BE2C (cell line): ENCODE measurements at regions not wholly inside any gene's neighbourhood (a gene's known extent, or its start where the extent isn't known, plus 50 kb on each side); places are given as distances from the start of the nearest gene placed in this dataset.

ENCODE experiments used
- DNase-seq: peaks from one replicate; pipeline ENCODE4 v3.0.0-alpha.2; 2020
- H3K27me3 ChIP-seq: fragments of 250-450 bp; sonication (Bioruptor Pico); 2 replicates; pipeline ENCODE4 v1.5.1; 2020; ENCODE audit warnings: mild to moderate bottlenecking
- H3K36me3 ChIP-seq: fragments of 250-450 bp; sonication (Bioruptor Pico); 2 replicates; pipeline ENCODE4 v1.5.1; 2020; ENCODE audit warnings: mild to moderate bottlenecking
- H3K4me1 ChIP-seq: fragments of 250-450 bp; sonication (Bioruptor Pico); 2 replicates; pipeline ENCODE4 v1.5.1; 2020
- H3K4me3 ChIP-seq: 2 replicates; pipeline ENCODE4 v1.5.1; 2011; ENCODE audit warnings: low read depth, low read length
- H3K9me3 ChIP-seq: fragments of 250-450 bp; sonication (Bioruptor Pico); 2 replicates; pipeline ENCODE4 v1.5.1; 2020
- TF ChIP-seq, protein P1 (sequence below): IDR thresholded peaks from 2 replicates; pipeline ENCODE4 v1.5.1; 2012; ENCODE audit warnings: mild to moderate bottlenecking, low read depth, low read length

DNA sequence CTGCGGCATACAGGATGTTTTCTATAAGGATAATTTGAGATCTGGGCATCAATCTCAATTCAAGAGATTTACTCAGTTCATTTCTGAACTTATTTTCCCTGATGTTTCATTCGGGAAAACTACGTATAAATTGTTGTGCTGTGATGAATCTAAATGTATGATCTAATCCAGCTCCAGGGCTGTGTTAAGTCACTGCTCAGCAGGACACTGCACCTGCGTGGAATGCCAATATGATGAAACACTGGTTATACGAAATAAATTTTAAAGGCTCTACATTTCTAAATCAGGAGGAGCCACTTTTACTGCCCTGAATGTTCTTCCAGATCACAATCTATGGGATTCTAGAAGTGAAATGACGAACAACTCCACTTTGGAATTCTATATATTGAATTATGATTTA, 259.0 kb downstream of the HNMT start:
- H3K9me3 ChIP-seq = no peaks in the 10 kb centered on the region
- no peaks in the 10 kb centered on the region for H3K36me3 ChIP-seq
- H3K4me1 ChIP-seq = no peaks in the 10 kb centered on the region
- no peak overlapping the region for H3K4me3 ChIP-seq
- no peaks in the 10 kb centered on the region for H3K27me3 ChIP-seq
- TF ChIP-seq, protein P1, sequence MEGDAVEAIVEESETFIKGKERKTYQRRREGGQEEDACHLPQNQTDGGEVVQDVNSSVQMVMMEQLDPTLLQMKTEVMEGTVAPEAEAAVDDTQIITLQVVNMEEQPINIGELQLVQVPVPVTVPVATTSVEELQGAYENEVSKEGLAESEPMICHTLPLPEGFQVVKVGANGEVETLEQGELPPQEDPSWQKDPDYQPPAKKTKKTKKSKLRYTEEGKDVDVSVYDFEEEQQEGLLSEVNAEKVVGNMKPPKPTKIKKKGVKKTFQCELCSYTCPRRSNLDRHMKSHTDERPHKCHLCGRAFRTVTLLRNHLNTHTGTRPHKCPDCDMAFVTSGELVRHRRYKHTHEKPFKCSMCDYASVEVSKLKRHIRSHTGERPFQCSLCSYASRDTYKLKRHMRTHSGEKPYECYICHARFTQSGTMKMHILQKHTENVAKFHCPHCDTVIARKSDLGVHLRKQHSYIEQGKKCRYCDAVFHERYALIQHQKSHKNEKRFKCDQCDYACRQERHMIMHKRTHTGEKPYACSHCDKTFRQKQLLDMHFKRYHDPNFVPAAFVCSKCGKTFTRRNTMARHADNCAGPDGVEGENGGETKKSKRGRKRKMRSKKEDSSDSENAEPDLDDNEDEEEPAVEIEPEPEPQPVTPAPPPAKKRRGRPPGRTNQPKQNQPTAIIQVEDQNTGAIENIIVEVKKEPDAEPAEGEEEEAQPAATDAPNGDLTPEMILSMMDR = no peak
- no peak for DNase-seq

DNA sequence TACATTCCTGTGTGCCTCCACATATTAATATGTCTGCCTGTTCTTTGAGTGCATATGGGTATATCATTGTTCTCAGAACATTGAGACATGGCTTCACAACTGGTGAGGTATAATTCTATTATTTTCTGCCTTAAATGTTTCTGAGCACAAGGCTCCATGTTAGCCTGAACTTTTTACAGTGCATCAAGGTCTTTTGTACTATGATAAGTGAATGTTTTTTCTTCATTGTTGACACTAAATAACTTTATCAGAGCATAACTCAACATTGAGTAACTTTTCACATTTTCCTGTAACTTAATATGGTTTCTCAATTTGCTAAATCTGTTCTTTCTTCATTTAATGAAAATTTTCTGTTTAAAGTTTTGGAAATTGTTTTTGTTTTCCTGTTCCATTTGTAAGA, 262.9 kb downstream of the HNMT start:
- no peak for DNase-seq
- no peaks in the 10 kb centered on the region for H3K9me3 ChIP-seq
- TF ChIP-seq, protein P1 = no peak
- no peak overlapping the region for H3K4me3 ChIP-seq
- H3K27me3 ChIP-seq = no peaks in the 10 kb centered on the region
- no peaks in the 10 kb centered on the region for H3K36me3 ChIP-seq
- no peaks in the 10 kb centered on the region for H3K4me1 ChIP-seq

DNA sequence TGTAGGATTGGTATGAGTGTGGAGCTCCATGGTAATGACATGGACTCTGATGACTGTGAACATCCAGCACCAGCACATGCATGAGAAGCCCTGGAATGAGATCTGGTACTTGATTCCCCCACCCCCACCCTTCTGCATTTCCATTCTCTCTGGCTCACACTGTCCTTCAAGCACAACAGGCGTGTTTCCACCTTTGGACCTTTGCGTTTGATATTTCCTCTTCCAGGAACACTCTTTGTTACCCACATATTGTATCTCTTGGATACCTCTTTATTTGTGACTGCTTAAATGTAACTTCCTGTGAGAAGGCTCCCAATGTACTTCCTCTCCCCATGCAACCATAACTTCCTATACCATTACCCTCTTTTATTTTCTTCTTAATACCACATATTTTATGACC, 263.8 kb downstream of the HNMT start:
- Histone ChIP-seq H3K4me1 (no peaks in the 10 kb centered on the region), H3K9me3 (no peaks in the 10 kb centered on the region), H3K27me3 (no peaks in the 10 kb centered on the region), H3K4me3 (no peak overlapping the region), H3K36me3 (no peaks in the 10 kb centered on the region)
- TF ChIP-seq, protein P1 = no peak
- DNase-seq = no peak

DNA sequence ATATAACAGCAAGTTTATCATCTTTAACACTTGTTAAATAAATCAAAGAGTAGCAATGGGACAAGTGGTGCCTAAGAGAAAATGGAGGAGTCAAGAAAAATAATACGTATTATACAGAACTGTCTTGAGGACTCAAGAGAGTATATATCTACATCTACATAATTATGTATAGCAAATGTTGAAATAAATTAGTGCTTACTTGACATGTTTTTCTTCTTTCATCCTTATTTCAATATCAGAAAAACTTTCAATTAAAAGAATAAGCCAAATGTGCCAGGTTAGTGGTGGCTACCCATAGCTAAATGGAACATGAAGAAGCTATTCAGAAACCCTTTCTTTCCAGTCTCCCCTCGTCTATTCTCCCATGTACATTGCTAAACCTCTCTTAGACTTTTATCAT, 267.3 kb upstream of the SPOPL start:
- no peaks in the 10 kb centered on the region for H3K9me3 ChIP-seq
- no peaks in the 10 kb centered on the region for H3K27me3 ChIP-seq
- H3K36me3 ChIP-seq = no peaks in the 10 kb centered on the region
- TF ChIP-seq, protein P1 = no peak
- H3K4me3 ChIP-seq = no peak overlapping the region
- H3K4me1 ChIP-seq = no peaks in the 10 kb centered on the region
- no peak for DNase-seq

DNA sequence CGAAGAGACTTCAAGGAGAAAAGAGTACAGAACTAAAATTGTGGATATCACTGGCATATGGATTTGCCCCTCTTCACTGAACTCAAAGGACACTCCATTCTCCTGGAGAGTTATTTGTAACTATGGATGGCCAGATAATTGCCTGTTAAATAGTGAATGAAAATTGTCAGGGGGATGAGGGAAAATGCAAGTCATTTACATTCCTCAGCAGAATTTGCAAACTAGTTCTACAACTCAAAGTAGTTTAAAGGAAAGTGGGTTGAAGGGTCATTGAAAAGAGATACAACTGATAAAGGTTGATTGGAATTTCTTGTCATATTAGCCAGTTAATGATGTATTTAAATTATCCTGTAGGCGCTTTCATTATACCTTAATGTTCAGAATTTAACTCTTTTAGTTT, 266.5 kb upstream of the SPOPL start:
- TF ChIP-seq, protein P1 = no peak
- H3K4me1 ChIP-seq = no peaks in the 10 kb centered on the region

DNA sequence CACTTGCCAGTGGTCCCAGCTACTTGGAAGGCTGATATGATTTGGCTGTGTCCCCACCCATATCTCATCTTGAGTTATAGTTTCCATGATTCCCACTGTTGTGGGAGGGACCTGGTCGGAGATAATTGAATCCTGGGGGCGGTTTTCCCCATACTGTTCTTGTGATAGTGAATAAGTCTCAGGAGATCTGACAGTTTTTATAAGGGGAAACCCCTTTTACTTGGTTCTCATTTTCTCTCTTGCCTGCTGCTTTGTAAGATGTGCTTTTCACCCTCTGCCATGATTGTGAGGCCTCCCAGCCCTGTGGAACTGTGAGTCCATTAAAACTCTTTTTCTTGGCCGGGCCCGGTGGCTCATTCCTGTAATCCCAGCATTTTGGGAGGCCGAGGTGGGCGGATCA, 265.4 kb upstream of the SPOPL start:
- no peak for DNase-seq
- Histone ChIP-seq H3K36me3 (no peaks in the 10 kb centered on the region), H3K4me1 (no peaks in the 10 kb centered on the region), H3K27me3 (no peaks in the 10 kb centered on the region), H3K9me3 (no peaks in the 10 kb centered on the region), H3K4me3 (no peak overlapping the region)
- TF ChIP-seq, protein P1 = no peak

More for the DNA sequence above, 266.5 kb upstream of the SPOPL start:
- Histone ChIP-seq H3K9me3 (no peaks in the 10 kb centered on the region), H3K4me3 (no peak overlapping the region), H3K27me3 (no peaks in the 10 kb centered on the region), H3K36me3 (no peaks in the 10 kb centered on the region)
- DNase-seq = no peak
